HCT116 (cell line): ENCODE measurements at regions not wholly inside any gene's neighbourhood (a gene's known extent, or its start where the extent isn't known, plus 50 kb on each side); places are given as distances from the start of the nearest gene placed in this dataset.

Experiments
- EGR1 ChIP-seq: IDR thresholded peaks from 2 replicates; pipeline ENCODE4 v1.6.1; 2012; ENCODE audit warnings: low read depth
- EZH2 ChIP-seq: fragments of 200-600 bp; sonication (generic); IDR thresholded peaks from 2 replicates; pipeline ENCODE4 v1.6.1; 2017; ENCODE audit warnings: antibody characterized with exemption, mixed run types
- EZH2phosphoT487 ChIP-seq: fragments of 200-600 bp; IDR thresholded peaks from 2 replicates; pipeline ENCODE4 v1.6.1; 2018; ENCODE audit warnings: antibody characterized with exemption, borderline replicate concordance
- POLR2A ChIP-seq: IDR thresholded peaks from 2 replicates; pipeline ENCODE4 v1.7.0; 2011; ENCODE audit warnings: borderline replicate concordance; ENCODE audit not compliant: insufficient read depth, insufficient read length; ENCODE audit errors: extremely low read depth
- RAD21 ChIP-seq: IDR thresholded peaks from 2 replicates; pipeline ENCODE4 v1.6.1; 2012; ENCODE audit warnings: low read depth, mild to moderate bottlenecking
- SP1 ChIP-seq: IDR thresholded peaks from 2 replicates; pipeline ENCODE4 v1.6.1; 2012; ENCODE audit warnings: low read depth
- SRF ChIP-seq: IDR thresholded peaks from 2 replicates; pipeline ENCODE4 v1.6.1; 2012; ENCODE audit warnings: low read depth
- TCF7L2 ChIP-seq: IDR thresholded peaks from 2 replicates; pipeline ENCODE4 v1.7.0; 2011; ENCODE audit warnings: borderline replicate concordance, inconsistent platforms; ENCODE audit not compliant: insufficient read depth, insufficient read length; ENCODE audit errors: extremely low read depth
- TF ChIP-seq, protein P1 (sequence below), 3 experiments: fragments of 200-600 bp in 1 of 3; sonication (generic) in 1 of 3; IDR thresholded peaks in 2 of 3; conservative IDR thresholded peaks in 1 of 3; 2 replicates each; pipeline ENCODE4 v1.5.1; 2012 to 2017; ENCODE audit warnings: low read depth in 2 of 3, low read length in 2 of 3, antibody characterized with exemption in 1 of 3, borderline replicate concordance in 1 of 3, control low read depth in 1 of 3, mild to moderate bottlenecking in 1 of 3, mixed read lengths in 1 of 3, mixed run types in 1 of 3, moderate library complexity in 1 of 3; ENCODE audit not compliant: insufficient read depth in 1 of 3
- TF ChIP-seq, protein P2 (sequence below): IDR thresholded peaks from 2 replicates; pipeline ENCODE4 v1.6.1; 2012
- TF ChIP-seq, protein P3 (sequence below): IDR thresholded peaks from 2 replicates; pipeline ENCODE4 v1.6.1; 2012; ENCODE audit warnings: low read depth

DNA sequence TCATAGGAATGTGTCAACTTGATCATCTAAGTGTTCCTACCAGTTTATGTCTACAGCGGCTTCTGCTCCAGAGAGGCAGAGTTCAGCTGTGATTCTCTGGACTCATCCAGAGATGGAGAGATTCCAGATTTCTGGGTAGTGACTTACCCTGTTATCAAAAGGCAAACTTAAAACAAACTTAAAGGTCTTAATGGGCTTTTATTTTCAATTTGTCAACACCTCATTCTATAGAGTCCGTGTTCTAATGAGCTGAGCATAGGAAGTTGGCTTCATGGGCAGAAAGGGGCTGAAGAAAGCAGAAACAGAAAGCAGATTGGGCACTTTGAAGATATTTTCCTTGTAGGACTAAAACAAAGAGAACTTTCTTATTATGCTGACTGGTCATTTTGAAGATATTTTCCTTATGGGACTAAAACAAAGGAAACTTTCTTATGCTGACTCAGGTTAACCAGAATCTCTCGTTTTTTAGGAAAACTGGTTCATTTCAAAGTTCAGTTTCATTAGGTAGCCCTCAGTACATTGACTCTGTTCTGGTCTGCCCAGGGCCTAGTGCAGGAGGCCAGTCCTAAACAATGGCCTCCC is 185.1 kb downstream of the CDH26 start:
- no peak for TF ChIP-seq EZH2
- no peak for TF ChIP-seq SRF
- no peak for TF ChIP-seq POLR2A
- TF ChIP-seq, protein P1, sequence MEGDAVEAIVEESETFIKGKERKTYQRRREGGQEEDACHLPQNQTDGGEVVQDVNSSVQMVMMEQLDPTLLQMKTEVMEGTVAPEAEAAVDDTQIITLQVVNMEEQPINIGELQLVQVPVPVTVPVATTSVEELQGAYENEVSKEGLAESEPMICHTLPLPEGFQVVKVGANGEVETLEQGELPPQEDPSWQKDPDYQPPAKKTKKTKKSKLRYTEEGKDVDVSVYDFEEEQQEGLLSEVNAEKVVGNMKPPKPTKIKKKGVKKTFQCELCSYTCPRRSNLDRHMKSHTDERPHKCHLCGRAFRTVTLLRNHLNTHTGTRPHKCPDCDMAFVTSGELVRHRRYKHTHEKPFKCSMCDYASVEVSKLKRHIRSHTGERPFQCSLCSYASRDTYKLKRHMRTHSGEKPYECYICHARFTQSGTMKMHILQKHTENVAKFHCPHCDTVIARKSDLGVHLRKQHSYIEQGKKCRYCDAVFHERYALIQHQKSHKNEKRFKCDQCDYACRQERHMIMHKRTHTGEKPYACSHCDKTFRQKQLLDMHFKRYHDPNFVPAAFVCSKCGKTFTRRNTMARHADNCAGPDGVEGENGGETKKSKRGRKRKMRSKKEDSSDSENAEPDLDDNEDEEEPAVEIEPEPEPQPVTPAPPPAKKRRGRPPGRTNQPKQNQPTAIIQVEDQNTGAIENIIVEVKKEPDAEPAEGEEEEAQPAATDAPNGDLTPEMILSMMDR (IDR thresholded peaks at IDR 0.05 in 2 of 3, conservative IDR thresholded peaks at IDR 0.05 in 1 of 3; ENCODE audit: borderline replicate concordance in 1 of 3, insufficient read depth in 1 of 3, low read depth in 2 of 3, low read length in 2 of 3) = no peak
- TF ChIP-seq, protein P2, sequence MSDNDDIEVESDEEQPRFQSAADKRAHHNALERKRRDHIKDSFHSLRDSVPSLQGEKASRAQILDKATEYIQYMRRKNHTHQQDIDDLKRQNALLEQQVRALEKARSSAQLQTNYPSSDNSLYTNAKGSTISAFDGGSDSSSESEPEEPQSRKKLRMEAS = no peak
- no peak for TF ChIP-seq EGR1
- no peak for TF ChIP-seq SP1
- TF ChIP-seq RAD21 = no peak
- TF ChIP-seq, protein P3, sequence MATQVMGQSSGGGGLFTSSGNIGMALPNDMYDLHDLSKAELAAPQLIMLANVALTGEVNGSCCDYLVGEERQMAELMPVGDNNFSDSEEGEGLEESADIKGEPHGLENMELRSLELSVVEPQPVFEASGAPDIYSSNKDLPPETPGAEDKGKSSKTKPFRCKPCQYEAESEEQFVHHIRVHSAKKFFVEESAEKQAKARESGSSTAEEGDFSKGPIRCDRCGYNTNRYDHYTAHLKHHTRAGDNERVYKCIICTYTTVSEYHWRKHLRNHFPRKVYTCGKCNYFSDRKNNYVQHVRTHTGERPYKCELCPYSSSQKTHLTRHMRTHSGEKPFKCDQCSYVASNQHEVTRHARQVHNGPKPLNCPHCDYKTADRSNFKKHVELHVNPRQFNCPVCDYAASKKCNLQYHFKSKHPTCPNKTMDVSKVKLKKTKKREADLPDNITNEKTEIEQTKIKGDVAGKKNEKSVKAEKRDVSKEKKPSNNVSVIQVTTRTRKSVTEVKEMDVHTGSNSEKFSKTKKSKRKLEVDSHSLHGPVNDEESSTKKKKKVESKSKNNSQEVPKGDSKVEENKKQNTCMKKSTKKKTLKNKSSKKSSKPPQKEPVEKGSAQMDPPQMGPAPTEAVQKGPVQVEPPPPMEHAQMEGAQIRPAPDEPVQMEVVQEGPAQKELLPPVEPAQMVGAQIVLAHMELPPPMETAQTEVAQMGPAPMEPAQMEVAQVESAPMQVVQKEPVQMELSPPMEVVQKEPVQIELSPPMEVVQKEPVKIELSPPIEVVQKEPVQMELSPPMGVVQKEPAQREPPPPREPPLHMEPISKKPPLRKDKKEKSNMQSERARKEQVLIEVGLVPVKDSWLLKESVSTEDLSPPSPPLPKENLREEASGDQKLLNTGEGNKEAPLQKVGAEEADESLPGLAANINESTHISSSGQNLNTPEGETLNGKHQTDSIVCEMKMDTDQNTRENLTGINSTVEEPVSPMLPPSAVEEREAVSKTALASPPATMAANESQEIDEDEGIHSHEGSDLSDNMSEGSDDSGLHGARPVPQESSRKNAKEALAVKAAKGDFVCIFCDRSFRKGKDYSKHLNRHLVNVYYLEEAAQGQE = no peak
- TF ChIP-seq EZH2phosphoT487 = no peak
- no peak for TF ChIP-seq TCF7L2
